A549 (cell line): ENCODE measurements at regions not wholly inside any gene's neighbourhood (a gene's known extent, or its start where the extent isn't known, plus 50 kb on each side); places are given as distances from the start of the nearest gene placed in this dataset.

ENCODE experiments used
- ATAC-seq, 2 experiments: fragments of 200-7000 bp in 1 of 2; fragments of >200 bp in 1 of 2; cut with Nextera tagmentation in 1 of 2; cut with Tn5 transposase in 1 of 2; 3 replicates each; pipeline versions ENCODE4 v1.8.0 to v1.9.1; 2018 to 2020; ENCODE audit warnings: mild to moderate bottlenecking in 1 of 2, moderate library complexity in 1 of 2
- CTCF ChIA-PET: fragments of 300-600 bp; sonication (Branson Sonifier 250); formaldehyde crosslinking; extraction: SDS; loops from one replicate; lab custom pipeline; 2021; ENCODE audit warnings: antibody characterized with exemption, inconsistent platforms; lab: Yijun Ruan, JAX
- POLR2A ChIA-PET: fragments of 350-600 bp; formaldehyde crosslinking; extraction: SDS; loops from one replicate; lab custom pipeline; 2021; ENCODE audit warnings: antibody characterized with exemption, inconsistent platforms; lab: Yijun Ruan, JAX
- DNase-seq, 2 experiments: peaks; one replicate each; pipeline versions ENCODE4 v3.0.0 to v3.0.0-alpha.2; 2011 to 2016; ENCODE audit warnings: low read depth in 1 of 2, low spot score in 1 of 2
- FAIRE-seq: peaks from 2 replicates; lab custom pipeline; 2011; peaks lifted over from hg19 to GRCh38; lab: Jason Lieb, UNC
- H3K27ac ChIP-seq, 2 experiments: fragments of >200 bp; sonication (Bioruptor Twin); formaldehyde crosslinking; 3 replicates each; pipeline ENCODE4 v1.5.1; 2016 to 2017
- H3K4me1 ChIP-seq: fragments of >200 bp; sonication (Bioruptor Twin); formaldehyde crosslinking; 3 replicates; pipeline ENCODE4 v1.6.1; 2016
- H3K4me2 ChIP-seq: fragments of >200 bp; sonication (Bioruptor Twin); formaldehyde crosslinking; 3 replicates; pipeline ENCODE4 v1.6.1; 2016
- H3K4me3 ChIP-seq: fragments of >200 bp; sonication (Bioruptor Twin); formaldehyde crosslinking; 3 replicates; pipeline ENCODE4 v1.5.1; 2016
- H3K9me3 ChIP-seq: fragments of >200 bp; sonication (Bioruptor Twin); formaldehyde crosslinking; 3 replicates; pipeline ENCODE4 v1.6.1; 2016
- CBX2 ChIP-seq: fragments of 200-600 bp; sonication (generic); IDR thresholded peaks from 2 replicates; pipeline ENCODE4 v1.6.1; 2016; ENCODE audit warnings: low read depth, mild to moderate bottlenecking, borderline replicate concordance
- CBX8 ChIP-seq: fragments of 200-600 bp; sonication (generic); IDR thresholded peaks from 2 replicates; pipeline ENCODE4 v1.6.1; 2016
- CHD4 ChIP-seq: fragments of 200-600 bp; sonication (generic); IDR thresholded peaks from 2 replicates; pipeline ENCODE4 v1.6.1; 2016; ENCODE audit warnings: antibody characterized with exemption, mild to moderate bottlenecking, borderline replicate concordance
- EHMT2 ChIP-seq: fragments of 200-600 bp; sonication (generic); IDR thresholded peaks from 2 replicates; pipeline ENCODE4 v1.6.1; 2016; ENCODE audit warnings: antibody characterized with exemption, low read depth, mild to moderate bottlenecking, moderate library complexity
- EP300 ChIP-seq, 2 experiments: fragments of >200 bp; sonication (Bioruptor Twin); formaldehyde crosslinking; IDR thresholded peaks; 2 replicates in 1 of 2; 3 replicates in 1 of 2; pipeline ENCODE4 v1.6.1; 2016 to 2017
- ESRRA ChIP-seq: fragments of 150-350 bp; IDR thresholded peaks from 2 replicates; pipeline ENCODE4 v1.6.1; 2014; ENCODE audit warnings: mild to moderate bottlenecking, low read length, borderline replicate concordance
- HOXA7 ChIP-seq: fragments of 250-450 bp; sonication (Bioruptor Pico); IDR thresholded peaks from 2 replicates; pipeline ENCODE4 v1.5.0; 2020; ENCODE audit warnings: mild to moderate bottlenecking, moderate library complexity
- MAFK ChIP-seq: fragments of 450-650 bp; IDR thresholded peaks from 2 replicates; pipeline ENCODE4 v1.6.1; 2014; ENCODE audit not compliant: partially characterized antibody
- MAZ ChIP-seq: fragments of 150-350 bp; IDR thresholded peaks from 2 replicates; pipeline ENCODE4 v1.6.1; 2014; ENCODE audit warnings: antibody characterized with exemption, low read depth, low read length, borderline replicate concordance
- NR3C1 ChIP-seq: fragments of >200 bp; sonication (Bioruptor Twin); formaldehyde crosslinking; IDR thresholded peaks from 3 replicates; pipeline ENCODE4 v1.6.1; 2017
- RAD21 ChIP-seq, 2 experiments: fragments of >200 bp in 1 of 2; sonication (Bioruptor Twin) in 1 of 2; formaldehyde crosslinking in 1 of 2; IDR thresholded peaks in 1 of 2; conservative IDR thresholded peaks in 1 of 2; 2 replicates in 1 of 2; 3 replicates in 1 of 2; pipeline ENCODE4 v1.6.1; 2012 to 2018; ENCODE audit warnings: inconsistent platforms in 1 of 2
- RCOR1 ChIP-seq: fragments of 150-350 bp; IDR thresholded peaks from 2 replicates; pipeline ENCODE4 v1.6.1; 2014; ENCODE audit warnings: antibody characterized with exemption, low read length, low read depth
- RNF2 ChIP-seq: fragments of 200-600 bp; sonication (generic); IDR thresholded peaks from 2 replicates; pipeline ENCODE4 v1.6.1; 2016; ENCODE audit warnings: low read depth, mild to moderate bottlenecking, antibody characterized with exemption, moderate library complexity, borderline replicate concordance
- ZNF302 ChIP-seq: fragments of 250-450 bp; sonication (Bioruptor Pico); IDR thresholded peaks from 2 replicates; pipeline ENCODE4 v1.9.0; 2021; ENCODE audit warnings: inconsistent platforms, mild to moderate bottlenecking, moderate library complexity
- WGBS: methylation state at CpG from one replicate; pipeline ENCODE4 v1.1.6; 2017; ENCODE audit errors: missing lambda C conversion rate; 5-methylcytosine and 5-hydroxymethylcytosine counted together
- TF ChIP-seq, protein P1 (sequence below): fragments of >200 bp; sonication (Bioruptor Twin); formaldehyde crosslinking; IDR thresholded peaks from 3 replicates; pipeline ENCODE4 v1.6.1; 2016
- TF ChIP-seq, protein P2 (sequence below): fragments of 200-600 bp; sonication (generic); IDR thresholded peaks from 2 replicates; pipeline ENCODE4 v1.6.1; 2016; ENCODE audit warnings: antibody characterized with exemption, mild to moderate bottlenecking, moderate library complexity
- TF ChIP-seq, protein P3 (sequence below): fragments of 450-650 bp; IDR thresholded peaks from 2 replicates; pipeline ENCODE4 v1.6.1; 2014; ENCODE audit warnings: antibody characterized with exemption
- TF ChIP-seq, protein P4 (sequence below): fragments of 250-450 bp; sonication (Bioruptor Pico); IDR thresholded peaks from 2 replicates; pipeline ENCODE4 v1.5.0; 2020; ENCODE audit warnings: low read depth, mild to moderate bottlenecking, moderate library complexity
- TF ChIP-seq, protein P5 (sequence below): fragments of 250-450 bp; sonication (Bioruptor Pico); IDR thresholded peaks from 2 replicates; pipeline ENCODE4 v1.5.0; 2021; ENCODE audit warnings: mild to moderate bottlenecking, moderate library complexity, borderline replicate concordance

DNA sequence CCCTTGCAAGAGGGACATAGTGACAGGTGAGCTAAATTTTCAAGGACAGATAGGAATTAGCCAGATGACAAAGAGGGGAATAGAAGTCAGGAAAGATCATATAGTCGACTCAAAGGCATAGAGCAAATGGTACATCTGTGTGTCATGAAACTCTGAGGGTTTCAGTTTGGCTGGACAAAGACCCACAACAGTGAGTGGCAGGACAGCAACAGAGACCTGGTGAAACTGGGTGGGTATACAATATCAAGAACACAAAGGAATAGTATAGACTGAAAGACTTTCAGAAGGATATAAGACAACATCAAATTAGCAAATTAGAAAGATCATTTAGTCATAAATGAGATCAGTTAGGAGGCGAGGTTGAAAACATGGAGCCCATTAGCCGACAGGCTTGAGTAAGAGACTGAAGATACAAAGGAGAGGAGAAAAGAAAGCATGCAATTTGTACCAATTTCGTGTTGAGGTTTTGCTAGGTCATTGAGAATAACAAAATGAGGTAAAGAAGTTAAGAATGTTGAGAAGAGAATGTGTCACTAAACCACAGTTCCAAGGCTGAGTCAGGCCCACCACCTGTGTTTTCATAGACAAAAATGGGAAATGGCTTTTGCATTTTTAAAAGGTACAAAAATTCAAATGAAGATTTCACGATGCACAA lies 213.8 kb downstream of the HHIPL2 start:
- H3K27ac ChIP-seq, result no peak overlapping the region
- ChIA-PET POLR2A (no interaction called here), CTCF (no interaction called here)
- DNase-seq, result no peak
- ATAC-seq, result no peak
- H3K4me2 ChIP-seq, result no peak overlapping the region
- H3K4me3 ChIP-seq, result no peak overlapping the region
- no peaks in the 10 kb centered on the region for H3K4me1 ChIP-seq
- no peaks in the 10 kb centered on the region for H3K9me3 ChIP-seq
- WGBS, result 3% methylated on average over 5 of the region's 5 CpGs
- TF ChIP-seq HOXA7 (CRISPR knock-in tag) (no peak), CBX2 (no peak), CHD4 (no peak), NR3C1 (no peak), EP300 (IDR thresholded peaks at IDR 0.05) (no peak), ESRRA (no peak), CBX8 (no peak), RNF2 (no peak), MAZ (no peak), RCOR1 (no peak), MAFK (no peak), RAD21 (conservative IDR thresholded peaks at IDR 0.05 in 1 of 2, IDR thresholded peaks at IDR 0.05 in 1 of 2) (no peak)
- TF ChIP-seq, protein P1, sequence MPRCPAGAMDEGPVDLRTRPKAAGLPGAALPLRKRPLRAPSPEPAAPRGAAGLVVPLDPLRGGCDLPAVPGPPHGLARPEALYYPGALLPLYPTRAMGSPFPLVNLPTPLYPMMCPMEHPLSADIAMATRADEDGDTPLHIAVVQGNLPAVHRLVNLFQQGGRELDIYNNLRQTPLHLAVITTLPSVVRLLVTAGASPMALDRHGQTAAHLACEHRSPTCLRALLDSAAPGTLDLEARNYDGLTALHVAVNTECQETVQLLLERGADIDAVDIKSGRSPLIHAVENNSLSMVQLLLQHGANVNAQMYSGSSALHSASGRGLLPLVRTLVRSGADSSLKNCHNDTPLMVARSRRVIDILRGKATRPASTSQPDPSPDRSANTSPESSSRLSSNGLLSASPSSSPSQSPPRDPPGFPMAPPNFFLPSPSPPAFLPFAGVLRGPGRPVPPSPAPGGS, result no peak
- TF ChIP-seq, protein P2, sequence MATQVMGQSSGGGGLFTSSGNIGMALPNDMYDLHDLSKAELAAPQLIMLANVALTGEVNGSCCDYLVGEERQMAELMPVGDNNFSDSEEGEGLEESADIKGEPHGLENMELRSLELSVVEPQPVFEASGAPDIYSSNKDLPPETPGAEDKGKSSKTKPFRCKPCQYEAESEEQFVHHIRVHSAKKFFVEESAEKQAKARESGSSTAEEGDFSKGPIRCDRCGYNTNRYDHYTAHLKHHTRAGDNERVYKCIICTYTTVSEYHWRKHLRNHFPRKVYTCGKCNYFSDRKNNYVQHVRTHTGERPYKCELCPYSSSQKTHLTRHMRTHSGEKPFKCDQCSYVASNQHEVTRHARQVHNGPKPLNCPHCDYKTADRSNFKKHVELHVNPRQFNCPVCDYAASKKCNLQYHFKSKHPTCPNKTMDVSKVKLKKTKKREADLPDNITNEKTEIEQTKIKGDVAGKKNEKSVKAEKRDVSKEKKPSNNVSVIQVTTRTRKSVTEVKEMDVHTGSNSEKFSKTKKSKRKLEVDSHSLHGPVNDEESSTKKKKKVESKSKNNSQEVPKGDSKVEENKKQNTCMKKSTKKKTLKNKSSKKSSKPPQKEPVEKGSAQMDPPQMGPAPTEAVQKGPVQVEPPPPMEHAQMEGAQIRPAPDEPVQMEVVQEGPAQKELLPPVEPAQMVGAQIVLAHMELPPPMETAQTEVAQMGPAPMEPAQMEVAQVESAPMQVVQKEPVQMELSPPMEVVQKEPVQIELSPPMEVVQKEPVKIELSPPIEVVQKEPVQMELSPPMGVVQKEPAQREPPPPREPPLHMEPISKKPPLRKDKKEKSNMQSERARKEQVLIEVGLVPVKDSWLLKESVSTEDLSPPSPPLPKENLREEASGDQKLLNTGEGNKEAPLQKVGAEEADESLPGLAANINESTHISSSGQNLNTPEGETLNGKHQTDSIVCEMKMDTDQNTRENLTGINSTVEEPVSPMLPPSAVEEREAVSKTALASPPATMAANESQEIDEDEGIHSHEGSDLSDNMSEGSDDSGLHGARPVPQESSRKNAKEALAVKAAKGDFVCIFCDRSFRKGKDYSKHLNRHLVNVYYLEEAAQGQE, result no peak
- TF ChIP-seq, protein P3, sequence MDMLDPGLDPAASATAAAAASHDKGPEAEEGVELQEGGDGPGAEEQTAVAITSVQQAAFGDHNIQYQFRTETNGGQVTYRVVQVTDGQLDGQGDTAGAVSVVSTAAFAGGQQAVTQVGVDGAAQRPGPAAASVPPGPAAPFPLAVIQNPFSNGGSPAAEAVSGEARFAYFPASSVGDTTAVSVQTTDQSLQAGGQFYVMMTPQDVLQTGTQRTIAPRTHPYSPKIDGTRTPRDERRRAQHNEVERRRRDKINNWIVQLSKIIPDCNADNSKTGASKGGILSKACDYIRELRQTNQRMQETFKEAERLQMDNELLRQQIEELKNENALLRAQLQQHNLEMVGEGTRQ, result no peak
- TF ChIP-seq, protein P4, sequence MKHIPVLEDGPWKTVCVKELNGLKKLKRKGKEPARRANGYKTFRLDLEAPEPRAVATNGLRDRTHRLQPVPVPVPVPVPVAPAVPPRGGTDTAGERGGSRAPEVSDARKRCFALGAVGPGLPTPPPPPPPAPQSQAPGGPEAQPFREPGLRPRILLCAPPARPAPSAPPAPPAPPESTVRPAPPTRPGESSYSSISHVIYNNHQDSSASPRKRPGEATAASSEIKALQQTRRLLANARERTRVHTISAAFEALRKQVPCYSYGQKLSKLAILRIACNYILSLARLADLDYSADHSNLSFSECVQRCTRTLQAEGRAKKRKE, result no peak
- FAIRE-seq, result no peak

DNA sequence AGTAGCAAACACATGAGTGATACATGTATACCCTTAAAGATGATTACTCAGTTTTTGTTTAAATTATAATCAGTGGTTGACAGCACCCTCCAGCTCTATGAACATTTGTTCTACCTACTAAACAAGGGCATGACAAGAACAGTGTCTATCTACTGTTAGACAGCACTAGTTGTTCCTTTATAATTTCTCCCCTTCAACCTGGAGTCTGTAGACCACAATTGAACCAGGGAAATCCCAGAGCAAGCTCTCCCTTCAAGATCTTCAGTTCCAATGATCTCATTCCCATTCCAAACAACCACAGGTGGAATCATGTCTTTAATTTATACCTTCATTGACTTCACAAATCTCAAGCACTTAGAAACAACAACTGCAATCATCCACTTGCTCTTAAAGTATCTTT lies 216.1 kb downstream of the HHIPL2 start:
- Histone ChIP-seq H3K4me1 (no peaks in the 10 kb centered on the region), H3K27ac (no peak overlapping the region), H3K4me3 (no peak overlapping the region), H3K9me3 (no peaks in the 10 kb centered on the region), H3K4me2 (no peak overlapping the region)
- DNase-seq (no peak), ATAC-seq (no peak), FAIRE-seq (no peak)
- CTCF ChIA-PET, result no interaction called here
- POLR2A ChIA-PET, result no interaction called here
- TF ChIP-seq HOXA7 (CRISPR knock-in tag) (no peak), ZNF302 (CRISPR knock-in tag) (no peak), RAD21 (conservative IDR thresholded peaks at IDR 0.05 in 1 of 2, IDR thresholded peaks at IDR 0.05 in 1 of 2) (no peak), EHMT2 (no peak), CBX8 (no peak)
- TF ChIP-seq, protein P4, result no peak
- TF ChIP-seq, protein P5, sequence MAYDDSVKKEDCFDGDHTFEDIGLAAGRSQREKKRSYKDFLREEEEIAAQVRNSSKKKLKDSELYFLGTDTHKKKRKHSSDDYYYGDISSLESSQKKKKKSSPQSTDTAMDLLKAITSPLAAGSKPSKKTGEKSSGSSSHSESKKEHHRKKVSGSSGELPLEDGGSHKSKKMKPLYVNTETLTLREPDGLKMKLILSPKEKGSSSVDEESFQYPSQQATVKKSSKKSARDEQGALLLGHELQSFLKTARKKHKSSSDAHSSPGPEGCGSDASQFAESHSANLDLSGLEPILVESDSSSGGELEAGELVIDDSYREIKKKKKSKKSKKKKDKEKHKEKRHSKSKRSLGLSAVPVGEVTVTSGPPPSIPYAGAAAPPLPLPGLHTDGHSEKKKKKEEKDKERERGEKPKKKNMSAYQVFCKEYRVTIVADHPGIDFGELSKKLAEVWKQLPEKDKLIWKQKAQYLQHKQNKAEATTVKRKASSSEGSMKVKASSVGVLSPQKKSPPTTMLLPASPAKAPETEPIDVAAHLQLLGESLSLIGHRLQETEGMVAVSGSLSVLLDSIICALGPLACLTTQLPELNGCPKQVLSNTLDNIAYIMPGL (CRISPR knock-in tag), result no peak
- TF ChIP-seq, protein P1, result no peak
- TF ChIP-seq, protein P2, result no peak
